OCI-LY7 (cell line): ENCODE measurements at regions not wholly inside any gene's neighbourhood (a gene's known extent, or its start where the extent isn't known, plus 50 kb on each side); places are given as distances from the start of the nearest gene placed in this dataset.

Experiments used
- BruUV-seq: library from RNA; stranded (reverse); fragments of 400-500 nt; replicated peaks from 2 replicates; lab custom pipeline; 2021; lab: Mats Ljungman, UMichigan
- CTCF ChIA-PET: fragments of 300-600 bp; sonication (Branson Sonifier 250); formaldehyde crosslinking; loops from one replicate; lab custom pipeline; 2022; ENCODE audit warnings: antibody characterized with exemption; ENCODE audit not compliant: unreplicated experiment; lab: Charles Lee
- POLR2A ChIA-PET: fragments of 300-600 bp; sonication (Branson Sonifier 250); formaldehyde crosslinking; loops from one replicate; lab custom pipeline; 2022; ENCODE audit warnings: antibody characterized with exemption; lab: Charles Lee
- DNase-seq: peaks from one replicate; pipeline ENCODE4 v3.0.0-alpha.2; 2015; ENCODE audit warnings: low spot score
- H2AFZ ChIP-seq: fragments of 200-600 bp; sonication (generic), shearing (Covaris generic); 2 replicates; pipeline ENCODE4 v1.6.1; 2014; ENCODE audit warnings: mild to moderate bottlenecking, antibody characterized with exemption, low read length, moderate library complexity
- H3K27ac ChIP-seq: fragments of 200-600 bp; sonication (generic); 2 replicates; pipeline ENCODE4 v1.5.1; 2014; ENCODE audit warnings: mixed run types, low read depth, mild to moderate bottlenecking, moderate library complexity, low read length, inconsistent platforms; ENCODE audit not compliant: poor library complexity, severe bottlenecking
- H3K36me3 ChIP-seq: fragments of 200-600 bp; sonication (generic); 2 replicates; pipeline ENCODE4 v1.6.1; 2014; ENCODE audit warnings: mild to moderate bottlenecking, antibody characterized with exemption, low read length, moderate library complexity, mixed read lengths; ENCODE audit not compliant: insufficient read depth
- H3K4me1 ChIP-seq: fragments of 200-600 bp; sonication (generic); 2 replicates; pipeline ENCODE4 v1.5.1; 2014; ENCODE audit warnings: mild to moderate bottlenecking, low read length; ENCODE audit not compliant: insufficient read depth, poor library complexity, severe bottlenecking
- H3K4me2 ChIP-seq: fragments of 200-600 bp; sonication (generic); 2 replicates; pipeline ENCODE4 v1.6.1; 2014; ENCODE audit warnings: mild to moderate bottlenecking, low read length
- H3K4me3 ChIP-seq: fragments of 200-600 bp; sonication (generic); 2 replicates; pipeline ENCODE4 v1.5.1; 2014; ENCODE audit warnings: mild to moderate bottlenecking, low read depth, low read length; ENCODE audit not compliant: poor library complexity, severe bottlenecking
- H3K79me2 ChIP-seq: fragments of 200-600 bp; sonication (generic); 2 replicates; pipeline ENCODE4 v1.6.1; 2016; ENCODE audit warnings: low read depth, mild to moderate bottlenecking, low read length, moderate library complexity, mixed read lengths; ENCODE audit not compliant: insufficient read depth
- H3K9me2 ChIP-seq: fragments of 200-600 bp; sonication (generic); 2 replicates; pipeline ENCODE4 v1.6.1; 2016; ENCODE audit warnings: mild to moderate bottlenecking, low read length, mixed read lengths; ENCODE audit not compliant: insufficient read depth
- H3K9me3 ChIP-seq: fragments of 200-600 bp; sonication (generic); 2 replicates; pipeline ENCODE4 v1.6.1; 2014; ENCODE audit warnings: mild to moderate bottlenecking, mixed run types, low read length, mixed read lengths
- H4K20me1 ChIP-seq: fragments of 200-600 bp; sonication (generic); 2 replicates; pipeline ENCODE4 v1.6.1; 2014; ENCODE audit warnings: mild to moderate bottlenecking, antibody characterized with exemption, low read length, moderate library complexity, mixed read lengths; ENCODE audit not compliant: insufficient read depth
- EZH2phosphoT487 ChIP-seq: fragments of 200-600 bp; sonication (generic); IDR thresholded peaks from 2 replicates; pipeline ENCODE4 v1.6.1; 2018; ENCODE audit warnings: low read depth, borderline replicate concordance, mild to moderate bottlenecking, mixed run types, antibody characterized with exemption, low read length, moderate library complexity, mixed read lengths
- intact Hi-C: fragments of 100-400 bp; cut with micrococcal nuclease; formaldehyde crosslinking; loops from one replicate; pipeline ENCODE4 v1.10.0; 2022; ENCODE audit not compliant: unreplicated experiment
- TF ChIP-seq, protein P1 (sequence below): fragments of 200-600 bp; sonication (generic); conservative IDR thresholded peaks from 2 replicates; pipeline ENCODE4 v1.5.1; 2014; ENCODE audit warnings: mild to moderate bottlenecking, antibody characterized with exemption, low read length, moderate library complexity, mixed read lengths

DNA sequence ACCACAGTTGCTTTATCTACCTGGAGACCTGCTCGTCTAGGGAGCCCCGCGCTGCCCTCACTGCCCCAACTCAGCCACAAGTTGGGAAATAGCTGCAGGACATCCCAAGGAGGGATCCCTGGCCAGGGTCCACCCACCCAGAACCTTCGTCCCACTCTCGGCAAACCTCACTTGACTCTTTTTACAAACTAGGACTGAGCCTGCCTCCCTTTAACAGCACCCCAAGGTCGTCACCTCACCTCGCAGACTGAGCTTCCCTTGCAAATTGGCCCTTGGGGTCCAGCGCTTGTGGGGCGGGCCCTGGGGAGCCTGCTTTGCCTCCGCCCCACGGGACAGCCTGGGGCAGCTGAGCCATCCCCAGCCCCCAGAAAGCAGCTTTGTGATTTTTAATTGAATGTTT, 1505.8 kb downstream of the TBC1D22A start:
- H2AFZ ChIP-seq = no peak overlapping the region
- no peaks in the 10 kb centered on the region for H3K9me2 ChIP-seq
- no peaks in the 10 kb centered on the region for H3K36me3 ChIP-seq
- no peak for DNase-seq
- BruUV-seq = no TSS peak
- no peaks in the 10 kb centered on the region for H3K79me2 ChIP-seq
- H3K4me2 ChIP-seq = no peak overlapping the region
- no peak overlapping the region for H3K4me3 ChIP-seq
- no peaks in the 10 kb centered on the region for H3K4me1 ChIP-seq
- H4K20me1 ChIP-seq = no peaks in the 10 kb centered on the region
- no peak overlapping the region for H3K27ac ChIP-seq
- intact Hi-C loops = no loop called here
- ChIA-PET CTCF (no interaction called here), POLR2A (no interaction called here)
- no peak for TF ChIP-seq EZH2phosphoT487
- TF ChIP-seq, protein P1, sequence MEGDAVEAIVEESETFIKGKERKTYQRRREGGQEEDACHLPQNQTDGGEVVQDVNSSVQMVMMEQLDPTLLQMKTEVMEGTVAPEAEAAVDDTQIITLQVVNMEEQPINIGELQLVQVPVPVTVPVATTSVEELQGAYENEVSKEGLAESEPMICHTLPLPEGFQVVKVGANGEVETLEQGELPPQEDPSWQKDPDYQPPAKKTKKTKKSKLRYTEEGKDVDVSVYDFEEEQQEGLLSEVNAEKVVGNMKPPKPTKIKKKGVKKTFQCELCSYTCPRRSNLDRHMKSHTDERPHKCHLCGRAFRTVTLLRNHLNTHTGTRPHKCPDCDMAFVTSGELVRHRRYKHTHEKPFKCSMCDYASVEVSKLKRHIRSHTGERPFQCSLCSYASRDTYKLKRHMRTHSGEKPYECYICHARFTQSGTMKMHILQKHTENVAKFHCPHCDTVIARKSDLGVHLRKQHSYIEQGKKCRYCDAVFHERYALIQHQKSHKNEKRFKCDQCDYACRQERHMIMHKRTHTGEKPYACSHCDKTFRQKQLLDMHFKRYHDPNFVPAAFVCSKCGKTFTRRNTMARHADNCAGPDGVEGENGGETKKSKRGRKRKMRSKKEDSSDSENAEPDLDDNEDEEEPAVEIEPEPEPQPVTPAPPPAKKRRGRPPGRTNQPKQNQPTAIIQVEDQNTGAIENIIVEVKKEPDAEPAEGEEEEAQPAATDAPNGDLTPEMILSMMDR = no peak
- no peaks in the 10 kb centered on the region for H3K9me3 ChIP-seq

DNA sequence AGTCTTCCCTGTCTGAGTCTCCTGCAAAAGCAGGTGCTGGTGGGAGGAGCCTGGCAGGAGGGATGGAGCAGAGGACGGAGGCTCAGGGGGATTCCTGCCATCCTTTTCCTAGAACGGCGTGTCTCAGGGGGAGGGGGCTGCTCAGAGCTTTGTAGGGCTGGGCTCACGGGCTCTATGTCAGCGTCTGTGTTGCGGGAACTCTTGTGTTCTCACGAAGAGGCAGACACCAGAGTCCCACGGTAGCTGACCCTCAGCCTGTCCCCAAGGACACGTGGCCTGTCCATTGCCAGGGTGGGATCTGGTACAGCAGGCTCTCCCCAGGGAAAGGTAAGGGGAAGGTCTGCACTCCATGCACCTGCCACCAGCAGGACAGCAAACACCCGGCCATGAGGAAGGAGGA, 1505.2 kb downstream of the TBC1D22A start:
- Histone ChIP-seq H4K20me1 (no peaks in the 10 kb centered on the region), H3K4me2 (no peak overlapping the region), H3K9me3 (no peaks in the 10 kb centered on the region), H3K27ac (no peak overlapping the region), H3K4me3 (no peak overlapping the region), H3K36me3 (no peaks in the 10 kb centered on the region), H3K79me2 (no peaks in the 10 kb centered on the region), H3K4me1 (no peaks in the 10 kb centered on the region), H2AFZ (no peak overlapping the region), H3K9me2 (no peaks in the 10 kb centered on the region)
- no TSS peak for BruUV-seq
- ChIA-PET POLR2A (no interaction called here), CTCF (no interaction called here)
- intact Hi-C loops = no loop called here
- no peak for TF ChIP-seq EZH2phosphoT487
- TF ChIP-seq, protein P1 = no peak
- DNase-seq = no peak

DNA sequence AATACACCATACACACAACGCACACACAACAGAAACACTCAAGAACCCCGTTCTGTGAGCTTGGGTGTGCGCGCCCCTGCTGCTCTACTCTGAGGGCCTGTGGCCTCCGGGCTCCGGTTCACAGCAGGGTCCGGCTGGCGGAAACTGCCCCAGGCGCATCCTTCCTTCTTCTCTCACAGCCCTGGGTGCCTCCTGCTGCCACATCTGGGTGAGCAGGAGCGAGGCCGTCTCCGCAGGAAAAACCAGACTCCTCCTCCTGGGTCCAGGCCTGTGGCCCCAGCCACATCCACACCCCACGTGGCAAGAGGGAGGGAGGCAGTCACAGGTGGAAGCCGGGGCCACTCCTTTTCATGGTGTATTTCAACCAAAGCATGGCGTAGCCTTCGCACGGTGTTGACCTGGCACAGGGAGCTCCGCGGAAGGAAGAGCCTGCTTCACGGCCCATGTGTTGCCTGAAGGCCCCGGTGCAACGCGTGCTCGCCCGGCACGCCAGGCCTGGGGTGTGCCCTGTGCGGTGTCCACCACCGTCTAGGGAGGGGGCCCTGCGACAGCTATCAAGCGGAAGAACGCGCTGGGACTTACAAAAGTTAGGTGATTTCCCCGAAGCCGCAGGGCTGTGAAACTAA, 1502.7 kb downstream of the TBC1D22A start:
- intact Hi-C loops = no loop called here
- no peaks in the 10 kb centered on the region for H3K9me2 ChIP-seq
- CTCF ChIA-PET = no interaction called here
- no peaks in the 10 kb centered on the region for H3K79me2 ChIP-seq
- no peak for DNase-seq
- POLR2A ChIA-PET = no interaction called here
- no peaks in the 10 kb centered on the region for H3K36me3 ChIP-seq
- no peak overlapping the region for H3K4me3 ChIP-seq
- no TSS peak for BruUV-seq
- H3K27ac ChIP-seq = no peak overlapping the region
- no peak for TF ChIP-seq EZH2phosphoT487
- TF ChIP-seq, protein P1 = no peak
- H3K4me1 ChIP-seq = no peaks in the 10 kb centered on the region
- H2AFZ ChIP-seq = no peak overlapping the region
- H3K4me2 ChIP-seq = no peak overlapping the region
- no peaks in the 10 kb centered on the region for H4K20me1 ChIP-seq
- H3K9me3 ChIP-seq = no peaks in the 10 kb centered on the region
